ENCODE measurements at regions not wholly inside any gene's neighbourhood (a gene's known extent, or its start where the extent isn't known, plus 50 kb on each side); places are given as distances from the start of the nearest gene placed in this dataset.
A peak's percentile ranks its signal among the peaks of the same experiment; 100 is the strongest.

DNA sequence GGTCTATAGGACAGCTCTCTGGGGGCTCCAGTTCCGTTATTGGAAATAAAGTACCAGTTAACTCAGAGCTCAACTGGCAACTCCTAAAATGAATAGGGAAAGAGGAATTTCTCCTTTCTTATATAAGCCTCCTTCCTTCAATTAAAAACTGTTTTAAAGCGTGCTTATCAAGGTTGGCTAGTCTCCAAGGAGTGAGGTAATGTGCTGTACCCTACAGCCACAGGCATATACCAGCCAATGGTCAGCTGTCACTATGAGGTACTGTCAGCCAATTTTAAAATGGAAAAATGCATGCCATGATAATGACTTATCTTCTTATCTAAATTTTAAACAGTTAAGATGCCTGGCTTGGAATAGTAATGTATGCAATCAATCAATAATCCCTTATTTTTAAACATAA lies 76.2 kb downstream of the PLCE1 start (continued):
- TF ChIP-seq, protein P1, sequence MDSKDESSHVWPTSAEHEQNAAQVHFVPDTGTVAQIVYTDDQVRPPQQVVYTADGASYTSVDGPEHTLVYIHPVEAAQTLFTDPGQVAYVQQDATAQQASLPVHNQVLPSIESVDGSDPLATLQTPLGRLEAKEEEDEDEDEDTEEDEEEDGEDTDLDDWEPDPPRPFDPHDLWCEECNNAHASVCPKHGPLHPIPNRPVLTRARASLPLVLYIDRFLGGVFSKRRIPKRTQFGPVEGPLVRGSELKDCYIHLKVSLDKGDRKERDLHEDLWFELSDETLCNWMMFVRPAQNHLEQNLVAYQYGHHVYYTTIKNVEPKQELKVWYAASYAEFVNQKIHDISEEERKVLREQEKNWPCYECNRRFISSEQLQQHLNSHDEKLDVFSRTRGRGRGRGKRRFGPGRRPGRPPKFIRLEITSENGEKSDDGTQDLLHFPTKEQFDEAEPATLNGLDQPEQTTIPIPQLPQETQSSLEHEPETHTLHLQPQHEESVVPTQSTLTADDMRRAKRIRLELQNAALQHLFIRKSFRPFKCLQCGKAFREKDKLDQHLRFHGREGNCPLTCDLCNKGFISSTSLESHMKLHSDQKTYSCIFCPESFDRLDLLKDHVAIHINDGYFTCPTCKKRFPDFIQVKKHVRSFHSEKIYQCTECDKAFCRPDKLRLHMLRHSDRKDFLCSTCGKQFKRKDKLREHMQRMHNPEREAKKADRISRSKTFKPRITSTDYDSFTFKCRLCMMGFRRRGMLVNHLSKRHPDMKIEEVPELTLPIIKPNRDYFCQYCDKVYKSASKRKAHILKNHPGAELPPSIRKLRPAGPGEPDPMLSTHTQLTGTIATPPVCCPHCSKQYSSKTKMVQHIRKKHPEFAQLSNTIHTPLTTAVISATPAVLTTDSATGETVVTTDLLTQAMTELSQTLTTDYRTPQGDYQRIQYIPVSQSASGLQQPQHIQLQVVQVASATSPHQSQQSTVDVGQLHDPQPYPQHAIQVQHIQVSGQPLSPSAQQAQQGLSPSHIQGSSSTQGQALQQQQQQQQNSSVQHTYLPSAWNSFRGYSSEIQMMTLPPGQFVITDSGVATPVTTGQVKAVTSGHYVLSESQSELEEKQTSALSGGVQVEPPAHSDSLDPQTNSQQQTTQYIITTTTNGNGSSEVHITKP (tag by site-specific recombination; IDR thresholded peaks at IDR 0.05) = peak; percentile 83
- TF ChIP-seq ZNF394 (tag by site-specific recombination; IDR thresholded peaks at IDR 0.05; ENCODE audit: borderline replicate concordance) = 0 out of 2 replicates have a peak, but pooled peaks have one; percentile 17

DNA sequence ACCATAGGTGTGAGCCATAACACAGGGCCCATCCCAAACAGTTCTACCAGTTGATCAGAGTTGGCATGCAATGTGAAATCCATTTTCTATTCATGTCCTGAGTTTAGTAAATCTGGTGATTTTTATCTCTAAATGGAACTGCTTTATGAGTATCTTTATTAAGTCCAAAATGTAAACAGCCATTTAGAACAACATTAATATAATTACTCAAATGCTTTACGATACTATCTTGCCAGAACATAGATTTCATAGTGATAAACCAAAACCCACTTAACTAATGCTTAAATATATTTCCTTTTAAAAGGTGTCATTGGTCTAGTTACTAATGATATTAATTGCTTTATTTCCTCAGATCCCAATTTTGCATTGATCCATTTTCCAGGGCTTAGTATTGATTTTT lies 80.7 kb downstream of the PLCE1 start:
- no peaks in the 10 kb centered on the region for H3K36me3 ChIP-seq (ENCODE audit: control insufficient read depth in 2 of 2, insufficient read depth in 1 of 2, low read length in 2 of 2)
- TF ChIP-seq, protein P2, sequence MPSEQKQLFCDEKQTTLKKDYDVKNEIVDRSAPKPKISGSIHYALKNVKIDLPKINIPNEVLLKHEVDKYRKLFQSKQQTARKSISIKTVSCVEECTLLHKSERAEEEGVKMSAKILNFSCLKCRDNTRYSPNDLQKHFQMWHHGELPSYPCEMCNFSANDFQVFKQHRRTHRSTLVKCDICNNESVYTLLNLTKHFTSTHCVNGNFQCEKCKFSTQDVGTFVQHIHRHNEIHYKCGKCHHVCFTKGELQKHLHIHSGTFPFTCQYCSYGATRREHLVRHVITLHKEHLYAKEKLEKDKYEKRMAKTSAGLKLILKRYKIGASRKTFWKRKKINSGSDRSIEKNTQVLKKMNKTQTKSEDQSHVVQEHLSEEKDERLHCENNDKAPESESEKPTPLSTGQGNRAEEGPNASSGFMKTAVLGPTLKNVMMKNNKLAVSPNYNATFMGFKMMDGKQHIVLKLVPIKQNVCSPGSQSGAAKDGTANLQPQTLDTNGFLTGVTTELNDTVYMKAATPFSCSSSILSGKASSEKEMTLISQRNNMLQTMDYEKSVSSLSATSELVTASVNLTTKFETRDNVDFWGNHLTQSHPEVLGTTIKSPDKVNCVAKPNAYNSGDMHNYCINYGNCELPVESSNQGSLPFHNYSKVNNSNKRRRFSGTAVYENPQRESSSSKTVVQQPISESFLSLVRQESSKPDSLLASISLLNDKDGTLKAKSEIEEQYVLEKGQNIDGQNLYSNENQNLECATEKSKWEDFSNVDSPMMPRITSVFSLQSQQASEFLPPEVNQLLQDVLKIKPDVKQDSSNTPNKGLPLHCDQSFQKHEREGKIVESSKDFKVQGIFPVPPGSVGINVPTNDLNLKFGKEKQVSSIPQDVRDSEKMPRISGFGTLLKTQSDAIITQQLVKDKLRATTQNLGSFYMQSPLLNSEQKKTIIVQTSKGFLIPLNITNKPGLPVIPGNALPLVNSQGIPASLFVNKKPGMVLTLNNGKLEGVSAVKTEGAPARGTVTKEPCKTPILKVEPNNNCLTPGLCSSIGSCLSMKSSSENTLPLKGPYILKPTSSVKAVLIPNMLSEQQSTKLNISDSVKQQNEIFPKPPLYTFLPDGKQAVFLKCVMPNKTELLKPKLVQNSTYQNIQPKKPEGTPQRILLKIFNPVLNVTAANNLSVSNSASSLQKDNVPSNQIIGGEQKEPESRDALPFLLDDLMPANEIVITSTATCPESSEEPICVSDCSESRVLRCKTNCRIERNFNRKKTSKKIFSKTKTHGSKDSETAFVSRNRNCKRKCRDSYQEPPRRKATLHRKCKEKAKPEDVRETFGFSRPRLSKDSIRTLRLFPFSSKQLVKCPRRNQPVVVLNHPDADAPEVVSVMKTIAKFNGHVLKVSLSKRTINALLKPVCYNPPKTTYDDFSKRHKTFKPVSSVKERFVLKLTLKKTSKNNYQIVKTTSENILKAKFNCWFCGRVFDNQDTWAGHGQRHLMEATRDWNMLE (tag by site-specific recombination; conservative IDR thresholded peaks at IDR 0.05; ENCODE audit: low read depth) = no peak
- TF ChIP-seq, protein P3, sequence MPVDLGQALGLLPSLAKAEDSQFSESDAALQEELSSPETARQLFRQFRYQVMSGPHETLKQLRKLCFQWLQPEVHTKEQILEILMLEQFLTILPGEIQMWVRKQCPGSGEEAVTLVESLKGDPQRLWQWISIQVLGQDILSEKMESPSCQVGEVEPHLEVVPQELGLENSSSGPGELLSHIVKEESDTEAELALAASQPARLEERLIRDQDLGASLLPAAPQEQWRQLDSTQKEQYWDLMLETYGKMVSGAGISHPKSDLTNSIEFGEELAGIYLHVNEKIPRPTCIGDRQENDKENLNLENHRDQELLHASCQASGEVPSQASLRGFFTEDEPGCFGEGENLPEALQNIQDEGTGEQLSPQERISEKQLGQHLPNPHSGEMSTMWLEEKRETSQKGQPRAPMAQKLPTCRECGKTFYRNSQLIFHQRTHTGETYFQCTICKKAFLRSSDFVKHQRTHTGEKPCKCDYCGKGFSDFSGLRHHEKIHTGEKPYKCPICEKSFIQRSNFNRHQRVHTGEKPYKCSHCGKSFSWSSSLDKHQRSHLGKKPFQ (tag by site-specific recombination; IDR thresholded peaks at IDR 0.05) = no peak
- TF ChIP-seq MZF1 (tag by site-specific recombination; IDR thresholded peaks at IDR 0.05; ENCODE audit: borderline replicate concordance) (no peak), ZSCAN16 (tag by site-specific recombination; IDR thresholded peaks at IDR 0.05) (no peak), ZSCAN23 (tag by site-specific recombination; IDR thresholded peaks at IDR 0.05) (no peak), ZNF768 (tag by site-specific recombination; IDR thresholded peaks at IDR 0.05) (no peak), ZNF701 (tag by site-specific recombination; IDR thresholded peaks at IDR 0.05) (no peak), ZNF510 (tag by site-specific recombination; IDR thresholded peaks at IDR 0.05; ENCODE audit: insufficient replicate concordance) (no peak), SALL2 (tag by site-specific recombination; IDR thresholded peaks at IDR 0.05; ENCODE audit: borderline replicate concordance) (no peak), ZNF335 (tag by site-specific recombination; conservative IDR thresholded peaks at IDR 0.05) (no peak)
- TF ChIP-seq, protein P4, sequence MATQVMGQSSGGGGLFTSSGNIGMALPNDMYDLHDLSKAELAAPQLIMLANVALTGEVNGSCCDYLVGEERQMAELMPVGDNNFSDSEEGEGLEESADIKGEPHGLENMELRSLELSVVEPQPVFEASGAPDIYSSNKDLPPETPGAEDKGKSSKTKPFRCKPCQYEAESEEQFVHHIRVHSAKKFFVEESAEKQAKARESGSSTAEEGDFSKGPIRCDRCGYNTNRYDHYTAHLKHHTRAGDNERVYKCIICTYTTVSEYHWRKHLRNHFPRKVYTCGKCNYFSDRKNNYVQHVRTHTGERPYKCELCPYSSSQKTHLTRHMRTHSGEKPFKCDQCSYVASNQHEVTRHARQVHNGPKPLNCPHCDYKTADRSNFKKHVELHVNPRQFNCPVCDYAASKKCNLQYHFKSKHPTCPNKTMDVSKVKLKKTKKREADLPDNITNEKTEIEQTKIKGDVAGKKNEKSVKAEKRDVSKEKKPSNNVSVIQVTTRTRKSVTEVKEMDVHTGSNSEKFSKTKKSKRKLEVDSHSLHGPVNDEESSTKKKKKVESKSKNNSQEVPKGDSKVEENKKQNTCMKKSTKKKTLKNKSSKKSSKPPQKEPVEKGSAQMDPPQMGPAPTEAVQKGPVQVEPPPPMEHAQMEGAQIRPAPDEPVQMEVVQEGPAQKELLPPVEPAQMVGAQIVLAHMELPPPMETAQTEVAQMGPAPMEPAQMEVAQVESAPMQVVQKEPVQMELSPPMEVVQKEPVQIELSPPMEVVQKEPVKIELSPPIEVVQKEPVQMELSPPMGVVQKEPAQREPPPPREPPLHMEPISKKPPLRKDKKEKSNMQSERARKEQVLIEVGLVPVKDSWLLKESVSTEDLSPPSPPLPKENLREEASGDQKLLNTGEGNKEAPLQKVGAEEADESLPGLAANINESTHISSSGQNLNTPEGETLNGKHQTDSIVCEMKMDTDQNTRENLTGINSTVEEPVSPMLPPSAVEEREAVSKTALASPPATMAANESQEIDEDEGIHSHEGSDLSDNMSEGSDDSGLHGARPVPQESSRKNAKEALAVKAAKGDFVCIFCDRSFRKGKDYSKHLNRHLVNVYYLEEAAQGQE (tag by site-specific recombination; IDR thresholded peaks at IDR 0.05) = no peak
- ChIA-PET CTCF (no interaction called here), POLR2A (no interaction called here)
- H3K4me1 ChIP-seq (ENCODE audit: control insufficient read depth, insufficient read depth, low read length) = peaks cover 16% of the 10 kb centered on the region
- H3K27ac ChIP-seq (ENCODE audit: extremely low read depth, low read depth, low read length) = no peak overlapping the region
- H3K9me3 ChIP-seq (ENCODE audit: control insufficient read depth, insufficient read depth, low read depth, low read length) = no peaks in the 10 kb centered on the region
- no peak overlapping the region for H3K4me3 ChIP-seq (ENCODE audit: low read depth, low read length)

Data from HEK293 (cell line).